GM12878 (cell line): ENCODE measurements at regions not wholly inside any gene's neighbourhood (a gene's known extent, or its start where the extent isn't known, plus 50 kb on each side); places are given as distances from the start of the nearest gene placed in this dataset.

Source experiments
- ATAC-seq: fragments of 200-7000 bp; cut with Tn5 transposase; 3 replicates; pipeline ENCODE4 v1.9.1; 2020; ENCODE audit warnings: mild to moderate bottlenecking, moderate library complexity
- BruUV-seq: library from RNA; stranded (reverse); fragments of 400-500 nt; replicated peaks from 2 replicates; lab custom pipeline; 2021; lab: Mats Ljungman, UMichigan
- CTCF ChIA-PET: fragments of 300-600 bp; sonication (Branson Sonifier 250); formaldehyde crosslinking; extraction: SDS; loops from one replicate; lab custom pipeline; 2021; ENCODE audit warnings: inconsistent platforms; lab: Yijun Ruan, JAX
- POLR2A ChIA-PET: fragments of 350-600 bp; formaldehyde crosslinking; extraction: SDS; loops from one replicate; lab custom pipeline; 2021; ENCODE audit warnings: inconsistent platforms; lab: Charles Lee
- RAD21 ChIA-PET: fragments of 300-600 bp; sonication (Branson Sonifier 250); formaldehyde crosslinking; loops from one replicate; lab custom pipeline; 2023; ENCODE audit warnings: antibody characterized with exemption; ENCODE audit not compliant: unreplicated experiment; lab: Charles Lee
- SMC1A ChIA-PET: fragments of 300-600 bp; sonication (Branson Sonifier 250); formaldehyde crosslinking; loops from one replicate; lab custom pipeline; 2023; ENCODE audit not compliant: unreplicated experiment, uncharacterized antibody; lab: Charles Lee
- DNase-seq: peaks from one replicate; pipeline ENCODE4 v3.0.0-alpha.2; 2011; ENCODE audit warnings: low read depth, low spot score
- FAIRE-seq: peaks from 3 replicates; lab custom pipeline; 2011; peaks lifted over from hg19 to GRCh38; lab: Jason Lieb, UNC
- H2AFZ ChIP-seq: 2 replicates; pipeline ENCODE4 v1.6.0; 2011; ENCODE audit warnings: low read depth, low read length, control low read depth; ENCODE audit not compliant: control insufficient read depth
- H3K27ac ChIP-seq: 2 replicates; pipeline ENCODE4 v1.5.1; 2011; ENCODE audit warnings: control low read depth; ENCODE audit not compliant: control insufficient read depth, insufficient read depth
- H3K27me3 ChIP-seq, 2 experiments: replicated peaks in 1 of 2; 2 replicates each; pipeline versions ENCODE4 v1.6.0 to v1.6.1; 2011; ENCODE audit warnings: low read length in 1 of 2; ENCODE audit not compliant: control insufficient read depth in 2 of 2, insufficient read depth in 2 of 2
- H3K36me3 ChIP-seq, 2 experiments: 2 replicates each; pipeline ENCODE4 v1.5.1; 2011; ENCODE audit warnings: low read length in 1 of 2; ENCODE audit not compliant: control insufficient read depth in 2 of 2, insufficient read depth in 2 of 2
- H3K4me1 ChIP-seq: 2 replicates; pipeline ENCODE4 v1.6.1; 2011; ENCODE audit warnings: mild to moderate bottlenecking, low read length, moderate library complexity, mixed read lengths; ENCODE audit not compliant: control insufficient read depth, insufficient read depth
- H3K4me2 ChIP-seq: 2 replicates; pipeline ENCODE4 v1.6.0; 2011; ENCODE audit warnings: control low read depth; ENCODE audit not compliant: control insufficient read depth, insufficient read depth
- H3K4me3 ChIP-seq: fragments of 200-600 bp; sonication (generic); 2 replicates; pipeline ENCODE4 v1.5.1; 2016
- H3K79me2 ChIP-seq: 2 replicates; pipeline ENCODE4 v1.6.0; 2011; ENCODE audit warnings: low read length; ENCODE audit not compliant: control insufficient read depth, insufficient read depth
- H3K9ac ChIP-seq: 2 replicates; pipeline ENCODE4 v1.8.0; 2011; ENCODE audit warnings: low read length, control low read depth, mixed read lengths; ENCODE audit not compliant: control insufficient read depth, insufficient read depth
- H3K9me3 ChIP-seq: replicated peaks from 3 replicates; pipeline ENCODE4 v1.5.1; 2011; ENCODE audit warnings: mild to moderate bottlenecking, low read length; ENCODE audit not compliant: control insufficient read depth, insufficient read depth
- H4K20me1 ChIP-seq: 2 replicates; pipeline ENCODE4 v1.6.0; 2011; ENCODE audit not compliant: control insufficient read depth, insufficient read depth
- CREM ChIP-seq: IDR thresholded peaks from 2 replicates; pipeline ENCODE4 v1.6.1; 2014; ENCODE audit warnings: antibody characterized with exemption, low read depth
- GABPA ChIP-seq: IDR thresholded peaks from 2 replicates; pipeline ENCODE4 v1.6.1; 2014; ENCODE audit warnings: antibody characterized with exemption, low read depth, mild to moderate bottlenecking, inconsistent platforms
- MTA2 ChIP-seq: fragments of 450-650 bp; IDR thresholded peaks from 2 replicates; pipeline ENCODE4 v1.6.1; 2016; ENCODE audit warnings: low read depth, mild to moderate bottlenecking, moderate library complexity
- NBN ChIP-seq: fragments of 450-650 bp; IDR thresholded peaks from 2 replicates; pipeline ENCODE4 v1.6.1; 2016
- ZZZ3 ChIP-seq: IDR thresholded peaks from 2 replicates; pipeline ENCODE4 v1.6.1; 2011; ENCODE audit warnings: low read depth; ENCODE audit not compliant: control insufficient read depth, insufficient read length
- WGBS: methylation state at CpG from one replicate; pipeline ENCODE4 v1.1.6; 2016; ENCODE audit warnings: low lambda C conversion rate; ENCODE audit not compliant: insufficient replicate concordance, insufficient coverage; ENCODE audit errors: missing lambda C conversion rate; 5-methylcytosine and 5-hydroxymethylcytosine counted together
- in situ Hi-C: fragments of 300-500 bp; cut with MboI; formaldehyde crosslinking; loops from 9 replicates; pipeline ENCODE4 v1.14.3; 2018; ENCODE audit warnings: mixed read lengths
- intact Hi-C: fragments of 100-400 bp; cut with micrococcal nuclease; formaldehyde crosslinking; loops from one replicate; pipeline ENCODE4 v1.14.2; 2022; ENCODE audit not compliant: unreplicated experiment
- TF ChIP-seq, protein P1 (sequence below): fragments of 450-650 bp; IDR thresholded peaks from 2 replicates; pipeline ENCODE4 v1.6.1; 2017; ENCODE audit warnings: antibody characterized with exemption, mild to moderate bottlenecking, moderate library complexity
- TF ChIP-seq, protein P2 (sequence below), 3 experiments: IDR thresholded peaks in 2 of 3; conservative IDR thresholded peaks in 1 of 3; 2 replicates each; pipeline ENCODE4 v1.5.1; 2011; ENCODE audit warnings: low read depth in 3 of 3, low read length in 3 of 3, mild to moderate bottlenecking in 3 of 3, control low read depth in 2 of 3, moderate library complexity in 2 of 3, inconsistent platforms in 1 of 3, mixed read lengths in 1 of 3; ENCODE audit not compliant: control insufficient read depth in 2 of 3, insufficient read depth in 1 of 3; ENCODE audit errors: extremely low read depth in 1 of 3
- TF ChIP-seq, protein P3 (sequence below): IDR thresholded peaks from 2 replicates; pipeline ENCODE4 v1.6.1; 2012; ENCODE audit warnings: mild to moderate bottlenecking, low read depth, low read length
- TF ChIP-seq, protein P4 (sequence below): IDR thresholded peaks from 2 replicates; pipeline ENCODE4 v1.6.1; 2011; ENCODE audit warnings: low read depth, mild to moderate bottlenecking, low read length, moderate library complexity, borderline replicate concordance; ENCODE audit errors: extremely low read depth

DNA sequence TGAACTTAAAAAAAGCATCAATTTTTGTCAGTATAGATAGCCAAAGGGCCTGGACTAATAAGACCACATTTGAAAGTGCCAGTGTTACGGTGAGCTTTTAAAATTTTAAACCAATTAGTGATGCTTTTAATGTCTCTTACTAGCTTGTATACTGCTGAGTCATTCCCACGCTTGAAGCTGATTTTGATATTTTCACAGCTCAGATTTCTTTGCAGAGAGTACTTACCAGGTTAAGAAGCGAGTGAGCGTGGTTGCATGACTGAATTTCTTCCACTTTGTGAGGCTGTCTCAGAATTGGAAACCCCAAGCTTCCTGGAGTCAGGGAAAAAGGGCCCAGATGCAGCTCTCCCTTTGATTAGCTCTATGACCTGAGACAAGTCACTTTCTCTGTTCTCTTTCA, 74.5 kb upstream of the NBEA start:
- 12% methylated on average over 4 of the region's 4 CpGs for WGBS
- ChIA-PET POLR2A (interaction anchor here (0.7 kb wide), 1 partner anchor 312 kb away, joined by 3 read pairs; no protein-coding TSS in a partner anchor), CTCF (no interaction called here), SMC1A (interaction anchor here (1.2 kb wide), 1 partner anchor 9 kb away, joined by 3 read pairs; no protein-coding TSS in a partner anchor), RAD21 (interaction anchor here (1.3 kb wide), 1 partner anchor 116 kb away, joined by 3 read pairs; no protein-coding TSS in a partner anchor)
- BruUV-seq = no TSS peak
- H3K9me3 ChIP-seq = no peaks in the 10 kb centered on the region
- no peak overlapping the region for H3K9ac ChIP-seq
- H4K20me1 ChIP-seq = no peaks in the 10 kb centered on the region
- H2AFZ ChIP-seq = no peak overlapping the region
- peak; percentile 3 for DNase-seq
- H3K4me2 ChIP-seq = no peak overlapping the region
- no peaks in the 10 kb centered on the region for H3K36me3 ChIP-seq
- in situ Hi-C loops = no loop called here
- no peaks in the 10 kb centered on the region for H3K79me2 ChIP-seq
- no peak for FAIRE-seq
- no peaks in the 10 kb centered on the region for H3K27me3 ChIP-seq
- no peak overlapping the region for H3K27ac ChIP-seq
- TF ChIP-seq MTA2 = no peak
- TF ChIP-seq, protein P1, sequence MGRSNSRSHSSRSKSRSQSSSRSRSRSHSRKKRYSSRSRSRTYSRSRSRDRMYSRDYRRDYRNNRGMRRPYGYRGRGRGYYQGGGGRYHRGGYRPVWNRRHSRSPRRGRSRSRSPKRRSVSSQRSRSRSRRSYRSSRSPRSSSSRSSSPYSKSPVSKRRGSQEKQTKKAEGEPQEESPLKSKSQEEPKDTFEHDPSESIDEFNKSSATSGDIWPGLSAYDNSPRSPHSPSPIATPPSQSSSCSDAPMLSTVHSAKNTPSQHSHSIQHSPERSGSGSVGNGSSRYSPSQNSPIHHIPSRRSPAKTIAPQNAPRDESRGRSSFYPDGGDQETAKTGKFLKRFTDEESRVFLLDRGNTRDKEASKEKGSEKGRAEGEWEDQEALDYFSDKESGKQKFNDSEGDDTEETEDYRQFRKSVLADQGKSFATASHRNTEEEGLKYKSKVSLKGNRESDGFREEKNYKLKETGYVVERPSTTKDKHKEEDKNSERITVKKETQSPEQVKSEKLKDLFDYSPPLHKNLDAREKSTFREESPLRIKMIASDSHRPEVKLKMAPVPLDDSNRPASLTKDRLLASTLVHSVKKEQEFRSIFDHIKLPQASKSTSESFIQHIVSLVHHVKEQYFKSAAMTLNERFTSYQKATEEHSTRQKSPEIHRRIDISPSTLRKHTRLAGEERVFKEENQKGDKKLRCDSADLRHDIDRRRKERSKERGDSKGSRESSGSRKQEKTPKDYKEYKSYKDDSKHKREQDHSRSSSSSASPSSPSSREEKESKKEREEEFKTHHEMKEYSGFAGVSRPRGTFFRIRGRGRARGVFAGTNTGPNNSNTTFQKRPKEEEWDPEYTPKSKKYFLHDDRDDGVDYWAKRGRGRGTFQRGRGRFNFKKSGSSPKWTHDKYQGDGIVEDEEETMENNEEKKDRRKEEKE = no peak
- TF ChIP-seq, protein P2, sequence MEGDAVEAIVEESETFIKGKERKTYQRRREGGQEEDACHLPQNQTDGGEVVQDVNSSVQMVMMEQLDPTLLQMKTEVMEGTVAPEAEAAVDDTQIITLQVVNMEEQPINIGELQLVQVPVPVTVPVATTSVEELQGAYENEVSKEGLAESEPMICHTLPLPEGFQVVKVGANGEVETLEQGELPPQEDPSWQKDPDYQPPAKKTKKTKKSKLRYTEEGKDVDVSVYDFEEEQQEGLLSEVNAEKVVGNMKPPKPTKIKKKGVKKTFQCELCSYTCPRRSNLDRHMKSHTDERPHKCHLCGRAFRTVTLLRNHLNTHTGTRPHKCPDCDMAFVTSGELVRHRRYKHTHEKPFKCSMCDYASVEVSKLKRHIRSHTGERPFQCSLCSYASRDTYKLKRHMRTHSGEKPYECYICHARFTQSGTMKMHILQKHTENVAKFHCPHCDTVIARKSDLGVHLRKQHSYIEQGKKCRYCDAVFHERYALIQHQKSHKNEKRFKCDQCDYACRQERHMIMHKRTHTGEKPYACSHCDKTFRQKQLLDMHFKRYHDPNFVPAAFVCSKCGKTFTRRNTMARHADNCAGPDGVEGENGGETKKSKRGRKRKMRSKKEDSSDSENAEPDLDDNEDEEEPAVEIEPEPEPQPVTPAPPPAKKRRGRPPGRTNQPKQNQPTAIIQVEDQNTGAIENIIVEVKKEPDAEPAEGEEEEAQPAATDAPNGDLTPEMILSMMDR (IDR thresholded peaks at IDR 0.05 in 2 of 3, conservative IDR thresholded peaks at IDR 0.05 in 1 of 3; ENCODE audit: control insufficient read depth in 2 of 3, extremely low read depth in 1 of 3, insufficient read depth in 1 of 3, low read depth in 3 of 3, low read length in 3 of 3) = no peak
- TF ChIP-seq, protein P3, sequence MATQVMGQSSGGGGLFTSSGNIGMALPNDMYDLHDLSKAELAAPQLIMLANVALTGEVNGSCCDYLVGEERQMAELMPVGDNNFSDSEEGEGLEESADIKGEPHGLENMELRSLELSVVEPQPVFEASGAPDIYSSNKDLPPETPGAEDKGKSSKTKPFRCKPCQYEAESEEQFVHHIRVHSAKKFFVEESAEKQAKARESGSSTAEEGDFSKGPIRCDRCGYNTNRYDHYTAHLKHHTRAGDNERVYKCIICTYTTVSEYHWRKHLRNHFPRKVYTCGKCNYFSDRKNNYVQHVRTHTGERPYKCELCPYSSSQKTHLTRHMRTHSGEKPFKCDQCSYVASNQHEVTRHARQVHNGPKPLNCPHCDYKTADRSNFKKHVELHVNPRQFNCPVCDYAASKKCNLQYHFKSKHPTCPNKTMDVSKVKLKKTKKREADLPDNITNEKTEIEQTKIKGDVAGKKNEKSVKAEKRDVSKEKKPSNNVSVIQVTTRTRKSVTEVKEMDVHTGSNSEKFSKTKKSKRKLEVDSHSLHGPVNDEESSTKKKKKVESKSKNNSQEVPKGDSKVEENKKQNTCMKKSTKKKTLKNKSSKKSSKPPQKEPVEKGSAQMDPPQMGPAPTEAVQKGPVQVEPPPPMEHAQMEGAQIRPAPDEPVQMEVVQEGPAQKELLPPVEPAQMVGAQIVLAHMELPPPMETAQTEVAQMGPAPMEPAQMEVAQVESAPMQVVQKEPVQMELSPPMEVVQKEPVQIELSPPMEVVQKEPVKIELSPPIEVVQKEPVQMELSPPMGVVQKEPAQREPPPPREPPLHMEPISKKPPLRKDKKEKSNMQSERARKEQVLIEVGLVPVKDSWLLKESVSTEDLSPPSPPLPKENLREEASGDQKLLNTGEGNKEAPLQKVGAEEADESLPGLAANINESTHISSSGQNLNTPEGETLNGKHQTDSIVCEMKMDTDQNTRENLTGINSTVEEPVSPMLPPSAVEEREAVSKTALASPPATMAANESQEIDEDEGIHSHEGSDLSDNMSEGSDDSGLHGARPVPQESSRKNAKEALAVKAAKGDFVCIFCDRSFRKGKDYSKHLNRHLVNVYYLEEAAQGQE = no peak
- TF ChIP-seq, protein P4, sequence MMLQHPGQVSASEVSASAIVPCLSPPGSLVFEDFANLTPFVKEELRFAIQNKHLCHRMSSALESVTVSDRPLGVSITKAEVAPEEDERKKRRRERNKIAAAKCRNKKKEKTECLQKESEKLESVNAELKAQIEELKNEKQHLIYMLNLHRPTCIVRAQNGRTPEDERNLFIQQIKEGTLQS = no peak
- TF ChIP-seq ZZZ3 = no peak
- TF ChIP-seq NBN = no peak
- TF ChIP-seq GABPA = no peak
- no peak for TF ChIP-seq CREM
- no peak overlapping the region for H3K4me3 ChIP-seq
- intact Hi-C loops = no loop called here
- peak; percentile 33; the same call in 2 of the 3 replicates for ATAC-seq
- H3K4me1 ChIP-seq = no peaks in the 10 kb centered on the region
